ENCODE measurements at regions not wholly inside any gene's neighbourhood (a gene's known extent, or its start where the extent isn't known, plus 50 kb on each side); places are given as distances from the start of the nearest gene placed in this dataset.

DNA sequence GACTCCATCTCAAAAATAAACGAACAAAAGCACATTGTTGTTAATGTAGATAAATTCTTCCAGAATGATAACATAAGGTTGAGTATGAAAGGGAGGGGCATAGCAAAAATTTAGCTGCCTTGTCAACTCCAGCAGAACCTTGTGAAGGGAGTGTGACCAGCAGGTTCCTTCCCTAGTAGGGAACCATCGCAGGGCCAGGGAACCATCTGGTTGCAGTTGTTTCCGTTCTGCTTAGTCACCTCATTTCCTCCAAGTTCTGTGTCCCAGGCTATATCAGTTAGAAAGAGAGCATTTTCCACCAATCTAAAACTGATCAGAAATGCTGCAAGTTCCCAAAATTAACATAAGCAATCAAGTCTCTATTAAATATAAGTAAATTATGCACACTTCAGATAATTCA is 126.7 kb upstream of the BLID start:
- Mint-ChIP-seq H3K9me3 (ENCODE audit: low read depth, unreplicated experiment) (peaks cover 2% of the 10 kb centered on the region), H3K4me3 (ENCODE audit: low read depth, unreplicated experiment) (no peak overlapping the region), H3K4me1 (ENCODE audit: low read depth, unreplicated experiment) (no peaks in the 10 kb centered on the region), H3K36me3 (ENCODE audit: insufficient read depth, unreplicated experiment) (no peaks in the 10 kb centered on the region), H3K27ac (ENCODE audit: unreplicated experiment) (no peak overlapping the region), H3K27me3 (ENCODE audit: unreplicated experiment) (peaks cover 15% of the 10 kb centered on the region)
- TF ChIP-seq, protein P1, sequence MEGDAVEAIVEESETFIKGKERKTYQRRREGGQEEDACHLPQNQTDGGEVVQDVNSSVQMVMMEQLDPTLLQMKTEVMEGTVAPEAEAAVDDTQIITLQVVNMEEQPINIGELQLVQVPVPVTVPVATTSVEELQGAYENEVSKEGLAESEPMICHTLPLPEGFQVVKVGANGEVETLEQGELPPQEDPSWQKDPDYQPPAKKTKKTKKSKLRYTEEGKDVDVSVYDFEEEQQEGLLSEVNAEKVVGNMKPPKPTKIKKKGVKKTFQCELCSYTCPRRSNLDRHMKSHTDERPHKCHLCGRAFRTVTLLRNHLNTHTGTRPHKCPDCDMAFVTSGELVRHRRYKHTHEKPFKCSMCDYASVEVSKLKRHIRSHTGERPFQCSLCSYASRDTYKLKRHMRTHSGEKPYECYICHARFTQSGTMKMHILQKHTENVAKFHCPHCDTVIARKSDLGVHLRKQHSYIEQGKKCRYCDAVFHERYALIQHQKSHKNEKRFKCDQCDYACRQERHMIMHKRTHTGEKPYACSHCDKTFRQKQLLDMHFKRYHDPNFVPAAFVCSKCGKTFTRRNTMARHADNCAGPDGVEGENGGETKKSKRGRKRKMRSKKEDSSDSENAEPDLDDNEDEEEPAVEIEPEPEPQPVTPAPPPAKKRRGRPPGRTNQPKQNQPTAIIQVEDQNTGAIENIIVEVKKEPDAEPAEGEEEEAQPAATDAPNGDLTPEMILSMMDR (IDR thresholded peaks at IDR 0.05; ENCODE audit: unreplicated experiment), result no peak
- CTCF ChIA-PET, result no interaction called here
- DNase-seq, result no peak
- intact Hi-C loops (cut with micrococcal nuclease; ENCODE audit: unreplicated experiment), result no loop called here
- BruUV-seq (replicated peaks), result no TSS peak

DNA sequence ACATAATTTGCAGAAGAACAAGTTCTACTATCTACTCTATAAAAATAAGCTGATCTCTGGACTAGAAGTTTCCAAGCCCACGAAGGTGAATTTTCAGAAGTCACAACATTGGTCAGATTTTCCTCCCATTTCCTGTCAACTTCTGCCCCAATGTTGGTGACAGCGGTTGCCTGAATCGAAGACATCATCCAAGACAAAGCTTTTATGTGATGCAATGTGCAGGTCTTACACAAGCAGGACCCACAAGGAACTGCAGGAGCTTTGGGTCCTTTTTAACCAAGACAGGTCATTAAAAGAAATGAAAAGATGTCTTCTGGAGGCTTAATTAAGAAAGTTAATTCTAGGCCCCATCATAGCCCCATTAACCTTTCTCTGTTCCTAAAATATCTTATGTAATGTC is 125.6 kb upstream of the BLID start:
- BruUV-seq (replicated peaks), result no TSS peak
- Mint-ChIP-seq H3K36me3 (ENCODE audit: insufficient read depth, unreplicated experiment) (no peaks in the 10 kb centered on the region), H3K9me3 (ENCODE audit: low read depth, unreplicated experiment) (peaks cover 2% of the 10 kb centered on the region), H3K27me3 (ENCODE audit: unreplicated experiment) (peaks cover 15% of the 10 kb centered on the region), H3K4me3 (ENCODE audit: low read depth, unreplicated experiment) (no peak overlapping the region), H3K27ac (ENCODE audit: unreplicated experiment) (no peak overlapping the region), H3K4me1 (ENCODE audit: low read depth, unreplicated experiment) (no peaks in the 10 kb centered on the region)
- CTCF ChIA-PET, result no interaction called here
- intact Hi-C loops (cut with micrococcal nuclease; ENCODE audit: unreplicated experiment), result no loop called here
- TF ChIP-seq, protein P1 (IDR thresholded peaks at IDR 0.05; ENCODE audit: unreplicated experiment), result no peak
- DNase-seq, result no peak

DNA sequence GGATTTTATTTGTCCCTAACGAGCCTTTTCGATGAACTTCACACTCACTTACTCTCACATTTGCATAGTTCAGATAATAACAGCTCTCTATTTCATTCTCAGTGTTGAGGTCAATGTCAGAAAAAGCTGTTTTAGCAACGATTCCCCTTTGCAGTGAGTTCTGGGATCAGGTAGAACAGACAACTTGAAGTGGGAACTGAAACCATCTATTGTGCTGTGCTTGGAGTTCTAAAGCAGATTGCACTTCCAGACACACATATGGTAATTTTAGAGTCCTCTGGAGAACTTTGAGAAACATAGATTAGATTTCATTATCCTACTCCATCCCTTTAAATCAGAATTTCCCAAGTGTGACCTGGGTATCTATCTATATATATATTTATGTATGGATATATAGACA is 124.6 kb upstream of the BLID start:
- Mint-ChIP-seq H3K36me3 (ENCODE audit: insufficient read depth, unreplicated experiment) (no peaks in the 10 kb centered on the region), H3K4me1 (ENCODE audit: low read depth, unreplicated experiment) (no peaks in the 10 kb centered on the region), H3K9me3 (ENCODE audit: low read depth, unreplicated experiment) (peaks cover 2% of the 10 kb centered on the region), H3K4me3 (ENCODE audit: low read depth, unreplicated experiment) (no peak overlapping the region), H3K27me3 (ENCODE audit: unreplicated experiment) (peaks cover 15% of the 10 kb centered on the region), H3K27ac (ENCODE audit: unreplicated experiment) (no peak overlapping the region)
- TF ChIP-seq, protein P1 (IDR thresholded peaks at IDR 0.05; ENCODE audit: unreplicated experiment), result no peak
- no peak for DNase-seq
- CTCF ChIA-PET, result no interaction called here
- no TSS peak for BruUV-seq (replicated peaks)
- intact Hi-C loops (cut with micrococcal nuclease; ENCODE audit: unreplicated experiment), result no loop called here

DNA sequence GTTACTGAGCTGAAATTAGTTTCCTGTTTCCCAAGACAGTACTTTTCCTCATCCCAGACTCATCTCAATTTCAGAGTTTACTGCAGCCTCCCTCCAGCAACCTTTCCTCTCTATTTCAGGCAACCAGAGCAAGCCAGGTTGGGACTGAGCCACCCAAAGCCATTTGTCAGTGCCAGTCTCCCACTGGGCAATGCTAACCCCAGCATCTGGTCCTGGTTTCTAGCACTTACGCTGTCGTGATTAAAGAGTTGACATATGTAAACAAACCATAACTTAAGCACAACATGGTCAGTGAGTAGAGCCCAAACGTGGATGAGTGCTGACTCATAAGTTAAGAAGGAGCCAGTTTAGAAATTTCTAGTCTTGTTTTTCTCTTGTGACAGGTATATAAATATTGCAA is 119.6 kb upstream of the BLID start:
- CTCF ChIA-PET, result no interaction called here
- no peaks in the 10 kb centered on the region for H3K36me3 Mint-ChIP-seq (ENCODE audit: insufficient read depth, unreplicated experiment)
- H3K27ac Mint-ChIP-seq (ENCODE audit: unreplicated experiment), result no peak overlapping the region
- no peak overlapping the region for H3K4me3 Mint-ChIP-seq (ENCODE audit: low read depth, unreplicated experiment)
- BruUV-seq (replicated peaks), result no TSS peak
- intact Hi-C loops (cut with micrococcal nuclease; ENCODE audit: unreplicated experiment), result no loop called here
- no peaks in the 10 kb centered on the region for H3K4me1 Mint-ChIP-seq (ENCODE audit: low read depth, unreplicated experiment)
- H3K9me3 Mint-ChIP-seq (ENCODE audit: low read depth, unreplicated experiment), result peaks cover 2% of the 10 kb centered on the region
- TF ChIP-seq, protein P1 (IDR thresholded peaks at IDR 0.05; ENCODE audit: unreplicated experiment), result no peak
- H3K27me3 Mint-ChIP-seq (ENCODE audit: unreplicated experiment), result peaks cover 15% of the 10 kb centered on the region
- no peak for DNase-seq

DNA sequence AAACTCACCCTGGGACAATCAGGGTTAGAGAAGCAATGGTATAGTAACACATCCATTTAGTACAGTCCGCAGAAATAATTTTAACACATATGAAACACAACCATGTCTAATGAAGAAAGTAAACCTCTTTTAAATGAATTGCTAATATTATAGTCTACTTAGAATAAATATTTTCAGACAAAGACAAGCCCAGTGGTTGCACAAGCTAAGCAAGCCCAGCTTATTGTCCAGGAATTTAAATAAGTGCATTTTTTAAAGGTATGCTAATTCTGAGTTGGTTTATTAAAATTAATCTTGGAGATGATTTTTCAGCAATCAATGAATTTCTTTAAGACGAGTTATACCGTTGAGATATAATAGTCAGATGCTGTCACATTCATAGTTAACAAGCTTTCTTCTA is 118.8 kb upstream of the BLID start:
- intact Hi-C loops (cut with micrococcal nuclease; ENCODE audit: unreplicated experiment), result no loop called here
- Mint-ChIP-seq H3K4me1 (ENCODE audit: low read depth, unreplicated experiment) (no peaks in the 10 kb centered on the region), H3K27ac (ENCODE audit: unreplicated experiment) (no peak overlapping the region), H3K4me3 (ENCODE audit: low read depth, unreplicated experiment) (no peak overlapping the region), H3K9me3 (ENCODE audit: low read depth, unreplicated experiment) (peaks cover 2% of the 10 kb centered on the region), H3K36me3 (ENCODE audit: insufficient read depth, unreplicated experiment) (no peaks in the 10 kb centered on the region), H3K27me3 (ENCODE audit: unreplicated experiment) (peaks cover 15% of the 10 kb centered on the region)
- CTCF ChIA-PET, result no interaction called here
- TF ChIP-seq, protein P1 (IDR thresholded peaks at IDR 0.05; ENCODE audit: unreplicated experiment), result no peak
- DNase-seq, result no peak
- BruUV-seq (replicated peaks), result no TSS peak

Measured in Calu3 (cell line).